ENCODE measurements at regions not wholly inside any gene's neighbourhood (a gene's known extent, or its start where the extent isn't known, plus 50 kb on each side); places are given as distances from the start of the nearest gene placed in this dataset.
"Not testable (repeated sequence)": the region's sequence is repeated elsewhere in the genome, so short reads cannot be mapped to it uniquely, and the experiment has no call there.

- H3K27me3 ChIP-seq (ENCODE audit: control insufficient read depth in 1 of 2, insufficient read depth in 2 of 2, low read length in 2 of 2); H3K9me3 Mint-ChIP-seq; POLR2A ChIA-PET; ATAC-seq (ENCODE audit: poor library complexity); H3K27ac ChIP-seq (ENCODE audit: low read depth in 1 of 2, low read length in 2 of 2); H3K4me1 ChIP-seq (ENCODE audit: insufficient read depth, low read length); intact Hi-C loops (cut with DNase I, micrococcal nuclease); H3K4me3 ChIP-seq (ENCODE audit: low read length); H3K4me3 Mint-ChIP-seq; H3K9me3 ChIP-seq (ENCODE audit: control insufficient read depth in 1 of 2, insufficient read depth in 1 of 2, low read length in 2 of 2); H3K36me3 Mint-ChIP-seq (ENCODE audit: low read depth); H3K36me3 ChIP-seq (ENCODE audit: insufficient read depth, low read length); CTCF ChIA-PET; DNase-seq; H3K27ac Mint-ChIP-seq; H3K4me1 Mint-ChIP-seq (ENCODE audit: low read depth): not testable (repeated sequence)
- peaks cover 16% of the 10 kb centered on the region for H3K27me3 Mint-ChIP-seq
Measured at GRCh38 chr17:21611443-21611842, 80.9 kb upstream of the KCNJ18 start.

DNA sequence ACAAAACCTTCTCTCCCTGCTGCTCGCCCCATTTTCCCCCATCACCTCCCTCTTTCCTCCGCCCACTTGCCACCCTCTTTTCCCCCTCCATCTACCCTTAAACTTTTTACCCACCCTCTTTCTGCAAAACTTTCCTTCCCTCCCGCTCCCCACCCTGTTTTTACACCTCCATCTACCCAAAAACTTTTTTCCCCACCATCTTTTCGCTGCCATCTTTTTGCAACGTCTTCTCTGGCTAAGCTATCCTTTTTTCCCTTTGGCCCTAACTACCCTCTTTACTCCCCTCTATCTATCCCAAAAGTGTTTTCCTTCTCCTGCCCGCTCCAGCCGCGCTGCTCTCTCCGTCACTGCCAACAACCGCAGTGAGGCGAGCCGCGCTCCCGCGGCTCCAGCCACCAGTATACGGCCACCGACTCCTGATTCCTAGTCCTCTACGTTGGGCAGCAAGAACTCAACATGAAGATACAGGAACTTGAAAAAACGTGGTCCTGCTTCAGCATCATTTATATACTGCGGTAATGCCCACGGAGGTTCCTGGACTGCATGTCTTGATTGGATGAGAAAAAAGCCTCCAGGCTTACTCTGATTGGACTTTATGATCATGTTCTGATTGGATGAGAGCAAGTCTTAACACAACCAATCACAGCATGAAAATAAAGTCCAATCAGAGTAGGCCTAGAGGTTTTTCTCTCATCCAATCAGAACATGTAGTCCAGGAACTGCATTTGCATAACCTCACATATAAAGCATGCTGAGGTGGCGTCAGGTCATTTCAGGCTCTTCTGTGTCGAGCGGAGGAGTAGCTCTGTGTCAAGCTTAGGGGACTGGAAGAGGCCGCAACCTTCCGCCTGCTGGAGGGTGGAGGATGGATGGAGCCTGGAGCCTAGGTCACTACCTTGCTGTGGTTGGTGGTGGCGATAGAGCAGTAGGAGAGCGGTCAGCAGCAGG is 79.9 kb upstream of the KCNJ18 start:
- H3K4me3 ChIP-seq (ENCODE audit: low read length); H3K4me3 Mint-ChIP-seq; ATAC-seq (ENCODE audit: poor library complexity); H3K36me3 Mint-ChIP-seq (ENCODE audit: low read depth); H3K4me1 Mint-ChIP-seq (ENCODE audit: low read depth); H3K36me3 ChIP-seq (ENCODE audit: insufficient read depth, low read length); H3K27ac ChIP-seq (ENCODE audit: low read depth in 1 of 2, low read length in 2 of 2); POLR2A ChIA-PET; H3K9me3 ChIP-seq (ENCODE audit: control insufficient read depth in 1 of 2, insufficient read depth in 1 of 2, low read length in 2 of 2); H3K9me3 Mint-ChIP-seq; intact Hi-C loops (cut with DNase I, micrococcal nuclease); H3K27ac Mint-ChIP-seq; H3K4me1 ChIP-seq (ENCODE audit: insufficient read depth, low read length); DNase-seq; H3K27me3 ChIP-seq (ENCODE audit: control insufficient read depth in 1 of 2, insufficient read depth in 2 of 2, low read length in 2 of 2); CTCF ChIA-PET: not testable (repeated sequence)
- H3K27me3 Mint-ChIP-seq: peaks cover 16% of the 10 kb centered on the region

- no peak overlapping the region for H3K27ac Mint-ChIP-seq
- ATAC-seq (ENCODE audit: poor library complexity): no peak
- no peak for DNase-seq
- H3K9me3 Mint-ChIP-seq: no peaks in the 10 kb centered on the region
- ChIA-PET CTCF (no interaction called here), POLR2A (no interaction called here)
- Histone ChIP-seq H3K36me3 (ENCODE audit: insufficient read depth, low read length) (no peaks in the 10 kb centered on the region), H3K9me3 (ENCODE audit: control insufficient read depth in 1 of 2, insufficient read depth in 1 of 2, low read length in 2 of 2) (peaks cover 0 to 5% of the 10 kb centered on the region in 2 experiments), H3K4me3 (ENCODE audit: low read length) (no peak overlapping the region), H3K4me1 (ENCODE audit: insufficient read depth, low read length) (no peaks in the 10 kb centered on the region), H3K27ac (ENCODE audit: low read depth in 1 of 2, low read length in 2 of 2) (no peak overlapping the region), H3K27me3 (ENCODE audit: control insufficient read depth in 1 of 2, insufficient read depth in 2 of 2, low read length in 2 of 2) (no peaks in the 10 kb centered on the region)
- H3K4me3 Mint-ChIP-seq: no peak overlapping the region
- intact Hi-C loops (cut with DNase I, micrococcal nuclease): no loop called here
- no peaks in the 10 kb centered on the region for H3K36me3 Mint-ChIP-seq (ENCODE audit: low read depth)
- no peak for TF ChIP-seq CTCF (IDR thresholded peaks at IDR 0.05)
- peaks cover 16% of the 10 kb centered on the region for H3K27me3 Mint-ChIP-seq
- no peaks in the 10 kb centered on the region for H3K4me1 Mint-ChIP-seq (ENCODE audit: low read depth)
Measured at GRCh38 chr17:21613071-21613429, 79.3 kb upstream of the KCNJ18 start.

DNA sequence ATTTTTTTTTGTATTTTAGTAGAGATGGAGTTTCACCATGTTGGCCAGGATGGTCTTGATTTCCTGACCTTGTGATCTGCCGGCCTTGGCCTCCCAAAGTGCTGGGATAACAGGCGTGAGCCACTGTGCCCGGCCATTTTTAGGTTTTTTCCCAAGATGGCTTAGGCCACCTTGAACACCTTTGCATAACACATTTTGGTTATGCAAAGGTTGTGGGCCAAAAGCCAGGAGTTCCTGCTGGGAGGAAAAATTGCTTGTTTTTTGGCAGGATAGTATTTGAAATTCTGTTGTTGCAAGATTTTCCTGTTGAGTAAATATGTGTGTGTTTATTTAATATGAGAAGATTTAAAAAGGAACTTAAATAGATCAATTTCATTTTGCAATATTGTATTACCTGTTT is 65.3 kb upstream of the KCNJ18 start:
- POLR2A ChIA-PET; H3K27me3 Mint-ChIP-seq; intact Hi-C loops (cut with DNase I, micrococcal nuclease): not testable (repeated sequence)

More for the DNA sequence above, 65.3 kb upstream of the KCNJ18 start:
- H3K27ac ChIP-seq (ENCODE audit: low read depth in 1 of 2, low read length in 2 of 2); H3K27ac Mint-ChIP-seq; DNase-seq; H3K4me1 Mint-ChIP-seq (ENCODE audit: low read depth); H3K4me3 Mint-ChIP-seq; ATAC-seq (ENCODE audit: poor library complexity); H3K4me1 ChIP-seq (ENCODE audit: insufficient read depth, low read length); H3K36me3 Mint-ChIP-seq (ENCODE audit: low read depth); H3K36me3 ChIP-seq (ENCODE audit: insufficient read depth, low read length); H3K9me3 Mint-ChIP-seq; CTCF ChIA-PET; H3K9me3 ChIP-seq (ENCODE audit: control insufficient read depth in 1 of 2, insufficient read depth in 1 of 2, low read length in 2 of 2); H3K27me3 ChIP-seq (ENCODE audit: control insufficient read depth in 1 of 2, insufficient read depth in 2 of 2, low read length in 2 of 2); H3K4me3 ChIP-seq (ENCODE audit: low read length): not testable (repeated sequence)

Measured in CD4-positive, alpha-beta T cell (primary cell).